ENCODE measurements at regions not wholly inside any gene's neighbourhood (a gene's known extent, or its start where the extent isn't known, plus 50 kb on each side); places are given as distances from the start of the nearest gene placed in this dataset.
"Not testable (repeated sequence)": the region's sequence is repeated elsewhere in the genome, so short reads cannot be mapped to it uniquely, and the experiment has no call there.

- Histone ChIP-seq H3K9me3 (no peaks in the 10 kb centered on the region), H3K4me3 (no peak overlapping the region), H3K27ac (no peak overlapping the region), H3K36me3 (no peaks in the 10 kb centered on the region), H3K27me3 (no peaks in the 10 kb centered on the region), H3K4me1 (no peaks in the 10 kb centered on the region)
- no peak for TF ChIP-seq CTCF (IDR thresholded peaks at IDR 0.05)
- DNase-seq (ENCODE audit: low spot score) = no peak
These were observed 368.5 kb downstream of the RPS6KC1 start for GRCh38 chr1:213419401-213420030.

GRCh38 chr1:213421178-213421577, 370.1 kb downstream of the RPS6KC1 start:
- not testable (repeated sequence) for DNase-seq (ENCODE audit: low spot score); H3K36me3 ChIP-seq; H3K27me3 ChIP-seq; H3K4me3 ChIP-seq; H3K4me1 ChIP-seq; H3K9me3 ChIP-seq; H3K27ac ChIP-seq

- TF ChIP-seq CTCF (IDR thresholded peaks at IDR 0.05) = no peak
- no peaks in the 10 kb centered on the region for H3K9me3 ChIP-seq
- H3K27me3 ChIP-seq = no peaks in the 10 kb centered on the region
- no peak overlapping the region for H3K4me3 ChIP-seq
- DNase-seq (ENCODE audit: low spot score) = no peak
- no peaks in the 10 kb centered on the region for H3K4me1 ChIP-seq
- H3K27ac ChIP-seq = no peak overlapping the region
- H3K36me3 ChIP-seq = no peaks in the 10 kb centered on the region
These were observed 372.0 kb downstream of the RPS6KC1 start for GRCh38 chr1:213423041-213423440.

GRCh38 chr1:213423605-213424004, 372.6 kb downstream of the RPS6KC1 start:
- Histone ChIP-seq H3K27me3 (no peaks in the 10 kb centered on the region), H3K4me3 (no peak overlapping the region), H3K4me1 (no peaks in the 10 kb centered on the region), H3K36me3 (no peaks in the 10 kb centered on the region), H3K27ac (no peak overlapping the region), H3K9me3 (no peaks in the 10 kb centered on the region)
- TF ChIP-seq CTCF (IDR thresholded peaks at IDR 0.05) = no peak
- no peak for DNase-seq (ENCODE audit: low spot score)

GRCh38 chr1:213425376-213426030, 374.5 kb downstream of the RPS6KC1 start:
- no peak for DNase-seq (ENCODE audit: low spot score)
- Histone ChIP-seq H3K9me3 (no peaks in the 10 kb centered on the region), H3K4me3 (no peak overlapping the region), H3K4me1 (no peaks in the 10 kb centered on the region), H3K27me3 (no peaks in the 10 kb centered on the region), H3K36me3 (no peaks in the 10 kb centered on the region), H3K27ac (no peak overlapping the region)
- no peak for TF ChIP-seq CTCF (IDR thresholded peaks at IDR 0.05)

- no peaks in the 10 kb centered on the region for H3K27me3 ChIP-seq
- DNase-seq (ENCODE audit: low spot score) = no peak
- H3K9me3 ChIP-seq = no peaks in the 10 kb centered on the region
- no peak for TF ChIP-seq CTCF (IDR thresholded peaks at IDR 0.05)
- no peaks in the 10 kb centered on the region for H3K36me3 ChIP-seq
- no peak overlapping the region for H3K4me3 ChIP-seq
- H3K4me1 ChIP-seq = no peaks in the 10 kb centered on the region
- no peak overlapping the region for H3K27ac ChIP-seq
These were observed 378.6 kb downstream of the RPS6KC1 start for GRCh38 chr1:213429642-213430041.
